ENCODE measurements at regions not wholly inside any gene's neighbourhood (a gene's known extent, or its start where the extent isn't known, plus 50 kb on each side); places are given as distances from the start of the nearest gene placed in this dataset.

DNA sequence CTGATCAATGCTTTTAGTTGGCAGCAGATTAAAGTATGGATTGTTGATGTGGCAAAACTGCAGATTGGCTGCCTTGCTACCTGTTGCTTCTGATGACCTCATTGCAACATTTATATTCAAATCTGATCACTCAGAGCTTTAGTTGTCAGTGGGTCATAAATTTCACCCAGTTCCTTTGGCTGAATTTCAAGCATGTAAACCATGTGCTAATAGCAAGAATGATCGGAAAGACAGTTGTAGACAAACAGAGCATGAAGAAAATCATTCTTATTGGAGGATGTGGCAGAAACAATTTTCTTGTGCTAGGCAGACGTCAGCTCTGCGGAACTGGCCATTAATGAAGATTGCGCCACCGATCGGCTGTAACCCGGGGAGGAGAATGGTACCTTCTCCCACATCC is 346.6 kb upstream of the EEF2KMT start:
- H4K91ac ChIP-seq (ENCODE audit: insufficient read depth, low read depth, low read length): no peak overlapping the region
- no peaks in the 10 kb centered on the region for H3K79me1 ChIP-seq (ENCODE audit: low read depth in 1 of 2, low read length in 2 of 2)
- H4K8ac ChIP-seq (ENCODE audit: low read depth in 2 of 2, low read length in 2 of 2): no peak overlapping the region
- H3K27ac ChIP-seq (ENCODE audit: insufficient read depth, low read length): no peak overlapping the region
- no peaks in the 10 kb centered on the region for H3K36me3 ChIP-seq (ENCODE audit: control insufficient read depth, insufficient read depth, low read length)
- H2BK20ac ChIP-seq (ENCODE audit: low read depth, low read length): no peak overlapping the region
- no peak overlapping the region for H2AFZ ChIP-seq (replicated peaks; ENCODE audit: low read length, poor library complexity)
- no peak overlapping the region for H3K18ac ChIP-seq (ENCODE audit: low read depth, low read length)
- H2AK9ac ChIP-seq (replicated peaks; ENCODE audit: low read depth, low read length, poor library complexity): no peak overlapping the region
- ATAC-seq (ENCODE audit: low read depth): no peak
- H3K27me3 ChIP-seq (ENCODE audit: control insufficient read depth, insufficient read depth, low read length): no peaks in the 10 kb centered on the region
- intact Hi-C loops (cut with micrococcal nuclease): no loop called here
- H2BK15ac ChIP-seq (ENCODE audit: low read depth, low read length): no peak overlapping the region
- dilution Hi-C loops (cut with HindIII; ENCODE audit: low sequenced_read_pairs, unreplicated experiment): no loop called here
- H3K4me1 ChIP-seq (ENCODE audit: control insufficient read depth, insufficient read depth, low read length): no peaks in the 10 kb centered on the region
- H2BK120ac ChIP-seq (ENCODE audit: low read depth, low read length): no peak overlapping the region
- no peak overlapping the region for H4K5ac ChIP-seq (ENCODE audit: low read depth, low read length)
- H3K9me3 ChIP-seq (ENCODE audit: control insufficient read depth, insufficient read depth, low read length): peaks cover 19% of the 10 kb centered on the region
- TF ChIP-seq, protein P1, sequence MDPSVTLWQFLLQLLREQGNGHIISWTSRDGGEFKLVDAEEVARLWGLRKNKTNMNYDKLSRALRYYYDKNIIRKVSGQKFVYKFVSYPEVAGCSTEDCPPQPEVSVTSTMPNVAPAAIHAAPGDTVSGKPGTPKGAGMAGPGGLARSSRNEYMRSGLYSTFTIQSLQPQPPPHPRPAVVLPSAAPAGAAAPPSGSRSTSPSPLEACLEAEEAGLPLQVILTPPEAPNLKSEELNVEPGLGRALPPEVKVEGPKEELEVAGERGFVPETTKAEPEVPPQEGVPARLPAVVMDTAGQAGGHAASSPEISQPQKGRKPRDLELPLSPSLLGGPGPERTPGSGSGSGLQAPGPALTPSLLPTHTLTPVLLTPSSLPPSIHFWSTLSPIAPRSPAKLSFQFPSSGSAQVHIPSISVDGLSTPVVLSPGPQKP (IDR thresholded peaks at IDR 0.05; ENCODE audit: borderline replicate concordance, low read depth, low read length): no peak
- TF ChIP-seq, protein P2, sequence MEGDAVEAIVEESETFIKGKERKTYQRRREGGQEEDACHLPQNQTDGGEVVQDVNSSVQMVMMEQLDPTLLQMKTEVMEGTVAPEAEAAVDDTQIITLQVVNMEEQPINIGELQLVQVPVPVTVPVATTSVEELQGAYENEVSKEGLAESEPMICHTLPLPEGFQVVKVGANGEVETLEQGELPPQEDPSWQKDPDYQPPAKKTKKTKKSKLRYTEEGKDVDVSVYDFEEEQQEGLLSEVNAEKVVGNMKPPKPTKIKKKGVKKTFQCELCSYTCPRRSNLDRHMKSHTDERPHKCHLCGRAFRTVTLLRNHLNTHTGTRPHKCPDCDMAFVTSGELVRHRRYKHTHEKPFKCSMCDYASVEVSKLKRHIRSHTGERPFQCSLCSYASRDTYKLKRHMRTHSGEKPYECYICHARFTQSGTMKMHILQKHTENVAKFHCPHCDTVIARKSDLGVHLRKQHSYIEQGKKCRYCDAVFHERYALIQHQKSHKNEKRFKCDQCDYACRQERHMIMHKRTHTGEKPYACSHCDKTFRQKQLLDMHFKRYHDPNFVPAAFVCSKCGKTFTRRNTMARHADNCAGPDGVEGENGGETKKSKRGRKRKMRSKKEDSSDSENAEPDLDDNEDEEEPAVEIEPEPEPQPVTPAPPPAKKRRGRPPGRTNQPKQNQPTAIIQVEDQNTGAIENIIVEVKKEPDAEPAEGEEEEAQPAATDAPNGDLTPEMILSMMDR (conservative IDR thresholded peaks at IDR 0.05; ENCODE audit: low read depth, low read length): no peak
- no peak for TF ChIP-seq NFE2L2 (IDR thresholded peaks at IDR 0.05; ENCODE audit: low read depth, low read length)
- TF ChIP-seq BHLHE40 (IDR thresholded peaks at IDR 0.05; ENCODE audit: low read depth, low read length): no peak
- TF ChIP-seq CHD1 (IDR thresholded peaks at IDR 0.05; ENCODE audit: low read depth, low read length): no peak
- TF ChIP-seq MAZ (IDR thresholded peaks at IDR 0.05; ENCODE audit: borderline replicate concordance, low read depth, low read length): no peak
- no peak for TF ChIP-seq RAD21 (IDR thresholded peaks at IDR 0.05; ENCODE audit: low read length)
- no peak for TF ChIP-seq SMC3 (IDR thresholded peaks at IDR 0.05; ENCODE audit: low read depth, low read length)
- no peak for TF ChIP-seq RCOR1 (IDR thresholded peaks at IDR 0.05; ENCODE audit: insufficient replicate concordance, low read length)
- TF ChIP-seq RFX5 (IDR thresholded peaks at IDR 0.05; ENCODE audit: low read depth, low read length): no peak
- H3K4me3 ChIP-seq (ENCODE audit: insufficient read depth, low read depth, low read length): no peak overlapping the region
- no peaks in the 10 kb centered on the region for H3K9me1 ChIP-seq (ENCODE audit: insufficient read depth, low read length)
- CTCF ChIA-PET: no interaction called here
- 17% methylated on average over 1 of the region's 7 CpGs; no CpG with 5 or more reads in 1 of the 2 experiments for WGBS, 2 experiments (ENCODE audit: extremely low coverage in 2 of 2, insufficient read length in 1 of 2)
- POLR2A ChIA-PET (ENCODE audit: unreplicated experiment): no interaction called here
- no peak overlapping the region for H3K14ac ChIP-seq (replicated peaks; ENCODE audit: low read depth, low read length)
- in situ Hi-C loops (cut with MboI; ENCODE audit: low sequenced_read_pairs): loop anchor here (25.0 kb wide), 1 partner anchor 107 kb away; no protein-coding TSS in a partner anchor
- H3K4ac ChIP-seq (ENCODE audit: low read depth, low read length): no peak overlapping the region
- no peak overlapping the region for H2BK5ac ChIP-seq (ENCODE audit: low read depth, low read length, poor library complexity, severe bottlenecking)
- no peak overlapping the region for H3K23ac ChIP-seq (ENCODE audit: low read depth, low read length)
- BruUV-seq (replicated peaks): no TSS peak
- no peak overlapping the region for H2AK5ac ChIP-seq (ENCODE audit: low read depth, low read length)
- H4K20me1 ChIP-seq (ENCODE audit: insufficient read depth, low read length): no peaks in the 10 kb centered on the region
- H3K56ac ChIP-seq (ENCODE audit: extremely low read depth, insufficient read depth, low read length): no peak overlapping the region
- DNase-seq: no peak
- H3K9ac ChIP-seq (ENCODE audit: low read depth, low read length): no peak overlapping the region
- H3K4me2 ChIP-seq (ENCODE audit: low read depth, low read length): no peak overlapping the region
